K562 (cell line): ENCODE measurements at regions not wholly inside any gene's neighbourhood (a gene's known extent, or its start where the extent isn't known, plus 50 kb on each side); places are given as distances from the start of the nearest gene placed in this dataset.
A peak's percentile ranks its signal among the peaks of the same experiment; 100 is the strongest.

ENCODE experiments used
- ATAC-seq: fragments of 200-7000 bp; cut with Tn5 transposase; 3 replicates; pipeline ENCODE4 v1.9.1; 2020; ENCODE audit warnings: moderate library complexity
- BruUV-seq: library from RNA; stranded (reverse); fragments of 400-500 nt; replicated peaks from 2 replicates; lab custom pipeline; 2021; lab: Mats Ljungman, UMichigan
- CTCF ChIA-PET: fragments of 300-600 bp; formaldehyde crosslinking; extraction: SDS; loops from one replicate; lab custom pipeline; 2021; ENCODE audit warnings: low intra/inter-chr PET ratio; lab: Yijun Ruan, JAX
- POLR2A ChIA-PET: fragments of 300-600, 350-650 bp; sonication (Branson Sonifier 250); formaldehyde crosslinking; extraction: SDS; loops from one replicate; lab custom pipeline; 2021; ENCODE audit warnings: antibody characterized with exemption, inconsistent platforms; lab: Yijun Ruan, JAX
- DNase-seq, 4 experiments: peaks; one replicate each; pipeline versions ENCODE4 v3.0.0 to v3.0.0-alpha.2; 2011 to 2018; ENCODE audit warnings: low spot score in 3 of 4, mixed read lengths in 3 of 4; ENCODE audit errors: extremely low read depth in 1 of 4
- FAIRE-seq: peaks from 2 replicates; lab custom pipeline; 2011; peaks lifted over from hg19 to GRCh38; lab: Jason Lieb, UNC
- H2AFZ ChIP-seq: 2 replicates; pipeline ENCODE4 v1.6.0; 2011; ENCODE audit warnings: low read depth, low read length, control low read depth, inconsistent platforms
- H3K27ac ChIP-seq: fragments of 200-600 bp; 3 replicates; pipeline ENCODE4 v1.8.0; 2011; ENCODE audit warnings: low read depth, mild to moderate bottlenecking, control low read depth, inconsistent platforms, low read length, moderate library complexity, mixed read lengths; ENCODE audit errors: extremely low read depth
- H3K27me3 ChIP-seq, 2 experiments: fragments of 300-600 bp in 1 of 2; 2 replicates in 1 of 2; 3 replicates in 1 of 2; pipeline versions ENCODE4 v1.6.0 to v1.8.0; 2011; ENCODE audit warnings: inconsistent platforms in 2 of 2, low read length in 2 of 2, mild to moderate bottlenecking in 1 of 2, mixed read lengths in 1 of 2, moderate library complexity in 1 of 2; ENCODE audit not compliant: control insufficient read depth in 2 of 2, insufficient read depth in 2 of 2
- H3K36me3 ChIP-seq: fragments of 300-600 bp; 3 replicates; pipeline ENCODE4 v1.8.0; 2011; ENCODE audit warnings: mild to moderate bottlenecking, low read length, inconsistent platforms; ENCODE audit not compliant: control insufficient read depth, insufficient read depth
- H3K4me1 ChIP-seq, 2 experiments: fragments of 200-600 bp in 1 of 2; replicated peaks in 1 of 2; 2 replicates in 1 of 2; 3 replicates in 1 of 2; pipeline versions ENCODE4 v1.5.1 to v1.8.0; 2011; ENCODE audit warnings: inconsistent platforms in 2 of 2, low read length in 2 of 2, mild to moderate bottlenecking in 1 of 2, mixed read lengths in 1 of 2, moderate library complexity in 1 of 2; ENCODE audit not compliant: control insufficient read depth in 2 of 2, insufficient read depth in 2 of 2
- H3K4me2 ChIP-seq: 2 replicates; pipeline ENCODE4 v1.6.1; 2011; ENCODE audit warnings: low read length, control low read depth, inconsistent platforms, mixed read lengths; ENCODE audit not compliant: insufficient read depth
- H3K4me3 ChIP-seq: fragments of 200-600 bp; sonication (generic), shearing (Covaris generic); 2 replicates; pipeline ENCODE4 v1.5.1; 2016; ENCODE audit warnings: control low read depth, inconsistent platforms
- H3K79me2 ChIP-seq: fragments of 200-600 bp; 3 replicates; pipeline ENCODE4 v1.8.0; 2011; ENCODE audit warnings: low read length, inconsistent platforms; ENCODE audit not compliant: control insufficient read depth, insufficient read depth
- H3K9ac ChIP-seq, 2 experiments: 2 replicates each; pipeline versions ENCODE4 v1.6.0 to v1.6.1; 2011; ENCODE audit warnings: low read depth in 2 of 2, low read length in 2 of 2, control low read depth in 1 of 2, inconsistent platforms in 1 of 2, mild to moderate bottlenecking in 1 of 2, mixed read lengths in 1 of 2; ENCODE audit not compliant: insufficient read depth in 1 of 2
- H3K9me1 ChIP-seq: one replicate; pipeline ENCODE4 v1.6.0; 2011; ENCODE audit warnings: inconsistent platforms, mild to moderate bottlenecking, low read length, moderate library complexity; ENCODE audit not compliant: control insufficient read depth, insufficient read depth
- H3K9me3 ChIP-seq: replicated peaks from 2 replicates; pipeline ENCODE4 v1.5.1; 2011; ENCODE audit warnings: low read depth, low read length, inconsistent platforms; ENCODE audit not compliant: control insufficient read depth, insufficient read depth
- H4K20me1 ChIP-seq: replicated peaks from 2 replicates; pipeline ENCODE4 v1.6.1; 2011; ENCODE audit warnings: low read length, inconsistent platforms, mixed read lengths; ENCODE audit not compliant: control insufficient read depth, insufficient read depth
- CSDE1 ChIP-seq, 2 experiments: fragments of 450-650 bp; IDR thresholded peaks; 2 replicates each; pipeline ENCODE4 v1.6.1; 2016; ENCODE audit warnings: mild to moderate bottlenecking in 1 of 2
- FOS ChIP-seq: IDR thresholded peaks from 3 replicates; pipeline ENCODE4 v1.6.1; 2011; ENCODE audit not compliant: insufficient read length; ENCODE audit errors: extremely low read depth
- FOXK2 ChIP-seq, 2 experiments: fragments of 450-650 bp; IDR thresholded peaks in 1 of 2; conservative IDR thresholded peaks in 1 of 2; 2 replicates each; pipeline ENCODE4 v1.6.1; 2016; ENCODE audit warnings: low read depth in 2 of 2, mild to moderate bottlenecking in 1 of 2
- JUND ChIP-seq, 2 experiments: IDR thresholded peaks; 2 replicates in 1 of 2; 3 replicates in 1 of 2; pipeline ENCODE4 v1.6.1; 2011; ENCODE audit warnings: borderline replicate concordance in 2 of 2, low read depth in 2 of 2, low read length in 2 of 2, improper control_type of control experiment in 1 of 2, missing biosample characterization in 1 of 2, missing genetic modification characterization in 1 of 2, missing genetic modification reagents in 1 of 2
- KDM1A ChIP-seq, 2 experiments: fragments of 450-650 bp; IDR thresholded peaks; 2 replicates each; pipeline ENCODE4 v1.6.1; 2016; ENCODE audit warnings: mild to moderate bottlenecking in 2 of 2
- LARP7 ChIP-seq: fragments of 450-650 bp; IDR thresholded peaks from 2 replicates; pipeline ENCODE4 v1.6.1; 2016
- MTF1 ChIP-seq: fragments of 250-450 bp; sonication (Bioruptor Pico); IDR thresholded peaks from 2 replicates; pipeline ENCODE4 v1.9.0; 2021; ENCODE audit warnings: moderate library complexity, mild to moderate bottlenecking, inconsistent platforms, borderline replicate concordance
- MYNN ChIP-seq, 2 experiments: sonication (generic); formaldehyde crosslinking in 1 of 2; IDR thresholded peaks; 2 replicates each; pipeline versions ENCODE4 v1.5.0 to v1.6.1; 2016 to 2020; ENCODE audit warnings: antibody characterized with exemption in 1 of 2, missing genetic modification reagents in 1 of 2
- NELFE ChIP-seq: IDR thresholded peaks from 2 replicates; pipeline ENCODE4 v1.6.1; 2011; ENCODE audit warnings: mild to moderate bottlenecking; ENCODE audit not compliant: insufficient read depth, insufficient read length
- ZNF197 ChIP-seq: fragments of 200-800 bp; sonication (Bioruptor generic); IDR thresholded peaks from 2 replicates; pipeline ENCODE4 v1.6.1; 2016; ENCODE audit warnings: low read depth, missing genetic modification characterization, missing compliant biosample characterization
- ZNF444 ChIP-seq: fragments of 250-450 bp; sonication (Bioruptor Pico); IDR thresholded peaks from 2 replicates; pipeline ENCODE4 v1.4.0; 2020; ENCODE audit warnings: mild to moderate bottlenecking, moderate library complexity
- ZNF586 ChIP-seq: fragments of 450-650 bp; formaldehyde crosslinking; conservative IDR thresholded peaks from 2 replicates; pipeline ENCODE4 v1.4.0; 2020; ENCODE audit warnings: mild to moderate bottlenecking, moderate library complexity
- ZNF740 ChIP-seq, 3 experiments: fragments of 200-800 bp in 1 of 3; sonication (Bioruptor generic) in 1 of 3; sonication (generic) in 1 of 3; formaldehyde crosslinking in 1 of 3; IDR thresholded peaks; 2 replicates each; pipeline versions ENCODE4 v1.6.1 to v1.8.0; 2016 to 2022; ENCODE audit warnings: mild to moderate bottlenecking in 2 of 3, missing compliant biosample characterization in 2 of 3, missing genetic modification characterization in 2 of 3, missing genetic modification reagents in 1 of 3
- WGBS: fragments of 100-300 bp; shearing (Covaris generic); methylation state at CpG from one replicate; pipeline ENCODE4 v1.1.6; 2016; ENCODE audit warnings: low coverage, mixed read lengths; ENCODE audit not compliant: insufficient coverage; ENCODE audit errors: missing lambda C conversion rate; 5-methylcytosine and 5-hydroxymethylcytosine counted together
- in situ Hi-C: fragments of 300-500 bp; cut with MboI; formaldehyde crosslinking; loops from 4 replicates; pipeline ENCODE4 v1.15.0; 2018; ENCODE audit warnings: inconsistent platforms, mixed read lengths
- intact Hi-C: fragments of 100-400 bp; cut with micrococcal nuclease; formaldehyde crosslinking; loops from 2 replicates; pipeline ENCODE4 v1.14.2; 2022

DNA sequence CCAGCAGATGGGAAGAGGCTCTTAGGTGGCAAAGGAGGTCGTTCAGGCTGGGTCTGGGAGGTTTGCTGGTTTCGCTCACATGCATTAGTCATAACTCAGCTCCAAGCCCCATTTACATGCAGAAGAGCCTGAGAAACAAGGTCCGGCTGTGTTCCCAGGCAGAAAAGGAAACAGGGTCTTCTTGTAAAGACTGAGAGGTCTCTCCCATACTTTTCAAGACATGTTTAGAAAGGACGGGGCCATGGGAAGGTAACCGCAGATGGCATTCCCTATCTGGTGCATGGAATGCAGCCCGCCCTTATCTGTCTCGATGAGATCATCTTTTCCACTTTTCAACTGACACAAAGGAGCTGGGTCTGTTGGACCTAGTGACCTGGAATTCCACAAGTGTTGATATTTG lies 389.0 kb upstream of the CDH11 start:
- POLR2A ChIA-PET: no interaction called here
- intact Hi-C loops: no loop called here
- H3K27ac ChIP-seq: no peak overlapping the region
- H3K36me3 ChIP-seq: no peaks in the 10 kb centered on the region
- no peaks in the 10 kb centered on the region for H4K20me1 ChIP-seq
- no peak for TF ChIP-seq JUND (IDR thresholded peaks at IDR 0.05; ENCODE audit: borderline replicate concordance, low read depth, low read length)
- TF ChIP-seq JUND (tag; IDR thresholded peaks at IDR 0.05; ENCODE audit: borderline replicate concordance, low read depth, low read length): 0 out of 3 replicates have a peak, but pooled peaks have one; percentile 24
- no peak for TF ChIP-seq ZNF444 (CRISPR knock-in tag)
- no peaks in the 10 kb centered on the region for H3K9me1 ChIP-seq
- ATAC-seq (no peak), FAIRE-seq (no peak), DNase-seq (no peak)
- CTCF ChIA-PET: no interaction called here
- no peak overlapping the region for H2AFZ ChIP-seq
- H3K4me3 ChIP-seq: no peak overlapping the region
- in situ Hi-C loops: no loop called here
- no peaks in the 10 kb centered on the region for H3K9me3 ChIP-seq
- H3K27me3 ChIP-seq: no peaks in the 10 kb centered on the region
- BruUV-seq: no TSS peak
- no peaks in the 10 kb centered on the region for H3K79me2 ChIP-seq
- no peak overlapping the region for H3K4me2 ChIP-seq
- H3K4me1 ChIP-seq: no peaks in the 10 kb centered on the region
- H3K9ac ChIP-seq: no peak overlapping the region
- WGBS: 2% methylated on average over 7 of the region's 7 CpGs

- Histone ChIP-seq H3K79me2 (no peaks in the 10 kb centered on the region), H3K9me3 (no peaks in the 10 kb centered on the region), H3K9me1 (no peaks in the 10 kb centered on the region), H3K27ac (no peak overlapping the region), H3K4me1 (no peaks in the 10 kb centered on the region), H3K9ac (no peak overlapping the region), H2AFZ (no peak overlapping the region), H3K4me2 (no peak overlapping the region), H3K4me3 (no peak overlapping the region), H3K36me3 (no peaks in the 10 kb centered on the region), H4K20me1 (no peaks in the 10 kb centered on the region), H3K27me3 (no peaks in the 10 kb centered on the region)
- DNase-seq (no peak), ATAC-seq (no peak), FAIRE-seq (no peak)
- in situ Hi-C loops (no loop called here), intact Hi-C loops (no loop called here)
- ChIA-PET CTCF (no interaction called here), POLR2A (no interaction called here)
- BruUV-seq: no TSS peak
- 0% methylated on average over 3 of the region's 3 CpGs for WGBS
- TF ChIP-seq FOXK2 (conservative IDR thresholded peaks at IDR 0.05 in 1 of 2, IDR thresholded peaks at IDR 0.05 in 1 of 2; ENCODE audit: low read depth in 2 of 2): no peak
- TF ChIP-seq LARP7: no peak
- TF ChIP-seq MTF1 (CRISPR knock-in tag): no peak
- TF ChIP-seq CSDE1 (IDR thresholded peaks at IDR 0.05): no peak
- TF ChIP-seq NELFE: no peak
- no peak for TF ChIP-seq MYNN (IDR thresholded peaks at IDR 0.05)
- TF ChIP-seq MYNN (CRISPR knock-in tag; IDR thresholded peaks at IDR 0.05): no peak
- no peak for TF ChIP-seq ZNF740 (CRISPR knock-in tag; IDR thresholded peaks at IDR 0.05)
- TF ChIP-seq ZNF740 (tag; IDR thresholded peaks at IDR 0.05): no peak
- TF ChIP-seq FOS: no peak
- TF ChIP-seq KDM1A (IDR thresholded peaks at IDR 0.05): no peak
- no peak for TF ChIP-seq ZNF586 (CRISPR knock-in tag)
- no peak for TF ChIP-seq ZNF197 (CRISPR knock-in tag)
Observed at GRCh38 chr16:65510241-65510640, 388.4 kb upstream of the CDH11 start.
